Caco-2 (cell line): ENCODE measurements at regions not wholly inside any gene's neighbourhood (a gene's known extent, or its start where the extent isn't known, plus 50 kb on each side); places are given as distances from the start of the nearest gene placed in this dataset.

Experiments
- BruUV-seq: library from RNA; stranded (reverse); fragments of 400-500 nt; replicated peaks from 2 replicates; lab custom pipeline; 2021; lab: Mats Ljungman, UMichigan
- CTCF ChIA-PET: fragments of 300-600 bp; sonication (Branson Sonifier 250); formaldehyde crosslinking; loops from one replicate; lab custom pipeline; 2022; ENCODE audit warnings: antibody characterized with exemption; lab: Charles Lee
- POLR2A ChIA-PET: fragments of 300-600 bp; sonication (Branson Sonifier 250); formaldehyde crosslinking; loops from one replicate; lab custom pipeline; 2022; ENCODE audit warnings: antibody characterized with exemption; lab: Charles Lee
- DNase-seq, 2 experiments: peaks; one replicate each; pipeline versions ENCODE4 v3.0.0 to v3.0.0-alpha.2; 2020 to 2022
- H3K27me3 ChIP-seq: replicated peaks from 2 replicates; pipeline ENCODE4 v1.6.0; 2011; ENCODE audit warnings: low read length; ENCODE audit not compliant: control insufficient read depth, insufficient read depth
- H3K36me3 ChIP-seq: 2 replicates; pipeline ENCODE4 v1.5.1; 2011; ENCODE audit warnings: low read length; ENCODE audit not compliant: control insufficient read depth, insufficient read depth
- H3K4me1 ChIP-seq: fragments of 250-450 bp; sonication (Bioruptor Pico); 2 replicates; pipeline ENCODE4 v1.5.1; 2020; ENCODE audit warnings: mild to moderate bottlenecking
- H3K4me3 ChIP-seq: 2 replicates; pipeline ENCODE4 v1.5.1; 2011; ENCODE audit warnings: low read depth, mild to moderate bottlenecking, control low read depth, low read length
- H3K9me3 ChIP-seq: fragments of 250-450 bp; sonication (Bioruptor Pico); 2 replicates; pipeline ENCODE4 v1.5.1; 2020; ENCODE audit warnings: mild to moderate bottlenecking, moderate library complexity
- H3K27ac Mint-ChIP-seq: one replicate; pipeline ENCODE4 v1.8.0; 2022; ENCODE audit warnings: mixed read lengths; ENCODE audit not compliant: unreplicated experiment
- H3K27me3 Mint-ChIP-seq: one replicate; pipeline ENCODE4 v1.8.0; 2022; ENCODE audit warnings: mixed read lengths; ENCODE audit not compliant: insufficient read depth, unreplicated experiment
- H3K36me3 Mint-ChIP-seq: one replicate; pipeline ENCODE4 v1.8.0; 2022; ENCODE audit warnings: mild to moderate bottlenecking, mixed read lengths; ENCODE audit not compliant: insufficient read depth, unreplicated experiment
- H3K4me1 Mint-ChIP-seq: one replicate; pipeline ENCODE4 v1.8.0; 2022; ENCODE audit warnings: low read depth, mixed read lengths; ENCODE audit not compliant: unreplicated experiment
- H3K4me3 Mint-ChIP-seq: one replicate; pipeline ENCODE4 v1.8.0; 2022; ENCODE audit warnings: mild to moderate bottlenecking, moderate library complexity, mixed read lengths; ENCODE audit not compliant: unreplicated experiment
- H3K9me3 Mint-ChIP-seq: one replicate; pipeline ENCODE4 v1.8.0; 2022; ENCODE audit warnings: mixed read lengths; ENCODE audit not compliant: unreplicated experiment
- intact Hi-C: fragments of 100-400 bp; cut with micrococcal nuclease; formaldehyde crosslinking; loops from one replicate; pipeline ENCODE4 v1.10.0; 2022; ENCODE audit not compliant: unreplicated experiment
- TF ChIP-seq, protein P1 (sequence below), 2 experiments: fragments of 200-600 bp in 1 of 2; IDR thresholded peaks; 1 replicate in 1 of 2; 2 replicates in 1 of 2; pipeline versions ENCODE4 v1.5.1 to v1.8.0; 2011 to 2022; ENCODE audit warnings: antibody characterized with exemption in 1 of 2, control low read depth in 1 of 2, inconsistent platforms in 1 of 2, low read depth in 1 of 2, low read length in 1 of 2, mild to moderate bottlenecking in 1 of 2, moderate library complexity in 1 of 2; ENCODE audit not compliant: insufficient read depth in 1 of 2, severe bottlenecking in 1 of 2, unreplicated experiment in 1 of 2

DNA sequence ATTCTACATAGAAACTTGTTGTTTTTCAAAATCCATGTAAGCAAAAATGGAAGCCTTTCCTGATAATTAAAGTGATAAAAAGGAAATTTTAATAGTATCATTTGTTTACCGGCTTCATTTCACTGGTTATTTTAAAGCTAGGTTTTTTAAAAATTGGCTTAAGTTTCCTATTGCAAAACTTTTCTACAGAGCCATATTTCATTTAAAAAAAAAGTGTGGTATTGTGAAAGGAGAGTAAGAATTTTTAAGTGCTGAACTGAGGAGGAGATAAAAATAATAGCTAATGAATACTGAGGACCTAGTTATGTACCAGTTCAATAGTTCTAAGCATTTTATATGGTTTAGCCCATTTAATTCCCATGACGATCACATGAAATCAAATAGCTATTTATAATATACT is 172.2 kb upstream of the COL1A2 start:
- DNase-seq: no peak
- TF ChIP-seq, protein P1, sequence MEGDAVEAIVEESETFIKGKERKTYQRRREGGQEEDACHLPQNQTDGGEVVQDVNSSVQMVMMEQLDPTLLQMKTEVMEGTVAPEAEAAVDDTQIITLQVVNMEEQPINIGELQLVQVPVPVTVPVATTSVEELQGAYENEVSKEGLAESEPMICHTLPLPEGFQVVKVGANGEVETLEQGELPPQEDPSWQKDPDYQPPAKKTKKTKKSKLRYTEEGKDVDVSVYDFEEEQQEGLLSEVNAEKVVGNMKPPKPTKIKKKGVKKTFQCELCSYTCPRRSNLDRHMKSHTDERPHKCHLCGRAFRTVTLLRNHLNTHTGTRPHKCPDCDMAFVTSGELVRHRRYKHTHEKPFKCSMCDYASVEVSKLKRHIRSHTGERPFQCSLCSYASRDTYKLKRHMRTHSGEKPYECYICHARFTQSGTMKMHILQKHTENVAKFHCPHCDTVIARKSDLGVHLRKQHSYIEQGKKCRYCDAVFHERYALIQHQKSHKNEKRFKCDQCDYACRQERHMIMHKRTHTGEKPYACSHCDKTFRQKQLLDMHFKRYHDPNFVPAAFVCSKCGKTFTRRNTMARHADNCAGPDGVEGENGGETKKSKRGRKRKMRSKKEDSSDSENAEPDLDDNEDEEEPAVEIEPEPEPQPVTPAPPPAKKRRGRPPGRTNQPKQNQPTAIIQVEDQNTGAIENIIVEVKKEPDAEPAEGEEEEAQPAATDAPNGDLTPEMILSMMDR (IDR thresholded peaks at IDR 0.05; ENCODE audit: insufficient read depth in 1 of 2, low read depth in 1 of 2, low read length in 1 of 2, severe bottlenecking in 1 of 2, unreplicated experiment in 1 of 2): no peak
- Mint-ChIP-seq H3K27ac (no peak overlapping the region), H3K27me3 (no peaks in the 10 kb centered on the region), H3K4me1 (peaks cover 16% of the 10 kb centered on the region), H3K36me3 (no peaks in the 10 kb centered on the region), H3K9me3 (no peaks in the 10 kb centered on the region), H3K4me3 (no peak overlapping the region)
- Histone ChIP-seq H3K9me3 (no peaks in the 10 kb centered on the region), H3K4me1 (0 out of 2 replicates have a peak, but pooled peaks cover 8% of the 10 kb centered on the region), H3K36me3 (no peaks in the 10 kb centered on the region), H3K4me3 (no peak overlapping the region), H3K27me3 (no peaks in the 10 kb centered on the region)
- intact Hi-C loops: loop anchor here (2.0 to 10.0 kb wide), 3 partner anchors 138 to 508 kb away; no protein-coding TSS in a partner anchor
- BruUV-seq: no TSS peak
- CTCF ChIA-PET: no interaction called here
- POLR2A ChIA-PET: no interaction called here

DNA sequence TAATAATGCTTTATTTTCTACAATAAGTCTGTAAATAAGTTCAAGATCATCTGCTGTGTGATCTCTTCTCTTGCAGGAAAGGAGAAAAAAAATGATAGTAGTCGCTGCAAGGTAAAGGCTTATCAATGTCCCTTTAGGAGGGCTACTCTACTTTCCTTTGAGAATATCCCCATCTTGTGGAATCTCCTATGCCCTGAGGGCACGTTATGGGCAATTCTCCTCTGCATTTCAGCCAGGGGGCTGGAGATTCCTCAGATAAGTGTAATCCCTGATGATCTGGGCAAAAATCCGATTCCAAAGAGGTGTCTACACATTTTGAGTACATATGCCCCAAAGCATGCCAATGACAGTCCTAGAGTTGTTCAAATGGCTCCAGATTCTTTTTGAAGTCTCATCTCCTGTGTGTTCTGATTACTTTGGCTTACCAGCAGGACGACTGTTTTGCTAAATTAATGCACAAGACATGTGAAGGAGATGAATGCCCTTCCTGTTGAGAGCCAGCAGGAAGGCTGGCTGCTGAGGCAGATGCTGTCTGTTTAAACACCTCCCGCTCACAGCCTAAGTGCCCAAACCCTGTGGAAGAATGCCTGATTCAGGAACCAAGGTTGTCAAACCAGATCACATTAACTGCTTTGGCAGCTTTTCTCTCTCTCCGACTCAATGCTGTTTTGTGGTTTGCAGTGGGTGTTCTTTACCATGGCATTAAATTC is 171.2 kb upstream of the COL1A2 start:
- no TSS peak for BruUV-seq
- no peaks in the 10 kb centered on the region for H3K9me3 Mint-ChIP-seq
- H3K4me1 ChIP-seq: 0 out of 2 replicates have a peak, but pooled peaks cover 2% of the 10 kb centered on the region
- H3K27ac Mint-ChIP-seq: no peak overlapping the region
- intact Hi-C loops: loop anchor here (1.0 to 10.0 kb wide), 4 partner anchors 139 to 509 kb away; no protein-coding TSS in a partner anchor
- TF ChIP-seq, protein P1 (IDR thresholded peaks at IDR 0.05; ENCODE audit: insufficient read depth in 1 of 2, low read depth in 1 of 2, low read length in 1 of 2, severe bottlenecking in 1 of 2, unreplicated experiment in 1 of 2): peak; percentile 16 to 17
- CTCF ChIA-PET: no interaction called here
- no peak overlapping the region for H3K4me3 Mint-ChIP-seq
- peak; percentile 39 to 43 for DNase-seq
- no peak overlapping the region for H3K4me3 ChIP-seq
- POLR2A ChIA-PET: no interaction called here
- H3K27me3 Mint-ChIP-seq: no peaks in the 10 kb centered on the region
- no peaks in the 10 kb centered on the region for H3K27me3 ChIP-seq
- H3K36me3 ChIP-seq: no peaks in the 10 kb centered on the region
- no peaks in the 10 kb centered on the region for H3K9me3 ChIP-seq
- H3K36me3 Mint-ChIP-seq: no peaks in the 10 kb centered on the region
- peaks cover 9% of the 10 kb centered on the region for H3K4me1 Mint-ChIP-seq

DNA sequence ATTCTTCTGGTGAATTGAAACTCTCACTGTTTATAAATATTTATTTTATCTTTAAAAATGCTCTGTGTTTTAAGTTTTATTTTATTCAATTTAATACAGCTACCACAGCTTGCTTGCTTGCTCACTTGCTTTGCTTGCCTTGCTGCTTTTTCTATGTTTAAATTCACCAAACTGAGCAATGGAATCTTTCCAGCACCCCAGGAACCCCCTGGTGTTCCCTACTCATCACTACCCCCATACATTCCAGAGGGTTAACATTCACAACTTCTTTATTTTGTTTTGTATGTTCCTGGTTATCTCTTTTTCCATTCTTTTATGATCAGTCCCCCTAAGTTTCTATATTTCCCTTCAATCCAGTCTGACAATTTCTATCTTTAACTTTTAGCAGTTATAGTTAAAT is 166.5 kb upstream of the COL1A2 start:
- Mint-ChIP-seq H3K27ac (no peak overlapping the region), H3K4me1 (peaks cover 8% of the 10 kb centered on the region), H3K36me3 (no peaks in the 10 kb centered on the region), H3K27me3 (peaks cover 6% of the 10 kb centered on the region), H3K9me3 (no peaks in the 10 kb centered on the region), H3K4me3 (no peak overlapping the region)
- DNase-seq: no peak
- CTCF ChIA-PET: no interaction called here
- H3K36me3 ChIP-seq: no peaks in the 10 kb centered on the region
- no peaks in the 10 kb centered on the region; the same call in 1 of the 2 replicates for H3K27me3 ChIP-seq
- BruUV-seq: no TSS peak
- H3K4me3 ChIP-seq: no peak overlapping the region
- TF ChIP-seq, protein P1 (IDR thresholded peaks at IDR 0.05; ENCODE audit: insufficient read depth in 1 of 2, low read depth in 1 of 2, low read length in 1 of 2, severe bottlenecking in 1 of 2, unreplicated experiment in 1 of 2): no peak
- H3K4me1 ChIP-seq: no peaks in the 10 kb centered on the region
- intact Hi-C loops: loop anchor here (10.0 kb wide), 1 partner anchor 143 kb away; no protein-coding TSS in a partner anchor
- POLR2A ChIA-PET: no interaction called here
- no peaks in the 10 kb centered on the region for H3K9me3 ChIP-seq
